HG03175 (cell line): ENCODE measurements at regions not wholly inside any gene's neighbourhood (a gene's known extent, or its start where the extent isn't known, plus 50 kb on each side); places are given as distances from the start of the nearest gene placed in this dataset.
"Not testable (repeated sequence)": the region's sequence is repeated elsewhere in the genome, so short reads cannot be mapped to it uniquely, and the experiment has no call there.

Source experiments
- ATAC-seq: cut with Tn5 transposase; IDR thresholded peaks from one replicate; pipeline ENCODE4 v1.9.1; 2021; ENCODE audit warnings: mild to moderate bottlenecking, moderate library complexity; ENCODE audit not compliant: unreplicated experiment

GRCh38 chr13:73327579-73327978, 268.8 kb downstream of the KLF5 start:
- no peak for ATAC-seq

- peak; percentile 85 for ATAC-seq
Measured at GRCh38 chr13:73325723-73326558, 267.1 kb downstream of the KLF5 start.

- no peak for ATAC-seq
Measured at GRCh38 chr13:73324842-73325722, 266.3 kb downstream of the KLF5 start.

GRCh38 chr13:73323615-73324014, 264.8 kb downstream of the KLF5 start:
- ATAC-seq = no peak

GRCh38 chr13:73321043-73321442, 262.2 kb downstream of the KLF5 start:
- ATAC-seq = no peak

GRCh38 chr13:73317140-73317539, 258.3 kb downstream of the KLF5 start:
- ATAC-seq = no peak

- no peak for ATAC-seq
Measured at GRCh38 chr13:73310366-73310765, 251.6 kb downstream of the KLF5 start.

GRCh38 chr13:73307481-73307880, 248.7 kb downstream of the KLF5 start:
- ATAC-seq = no peak

- no peak for ATAC-seq
Measured at GRCh38 chr13:73306688-73307087, 247.9 kb downstream of the KLF5 start.

- ATAC-seq = no peak
Measured at GRCh38 chr13:73304442-73304841, 245.6 kb downstream of the KLF5 start.

- ATAC-seq = no peak
Measured at GRCh38 chr13:73303851-73304250, 245.0 kb downstream of the KLF5 start.

- ATAC-seq = not testable (repeated sequence)
Measured at GRCh38 chr13:73301622-73302021, 242.8 kb downstream of the KLF5 start.

GRCh38 chr13:73300718-73301425, 242.1 kb downstream of the KLF5 start:
- ATAC-seq = no peak

- no peak for ATAC-seq
Measured at GRCh38 chr13:73299787-73300186, 241.0 kb downstream of the KLF5 start.

- ATAC-seq = no peak
Measured at GRCh38 chr13:73293913-73294523, 235.2 kb downstream of the KLF5 start.

GRCh38 chr13:73292127-73292526, 233.3 kb downstream of the KLF5 start:
- ATAC-seq = no peak

GRCh38 chr13:73290844-73291243, 232.0 kb downstream of the KLF5 start:
- ATAC-seq = no peak

GRCh38 chr13:73288596-73288995, 229.8 kb downstream of the KLF5 start:
- no peak for ATAC-seq

- ATAC-seq = no peak
Measured at GRCh38 chr13:73287831-73288230, 229.0 kb downstream of the KLF5 start.

- ATAC-seq = no peak
Measured at GRCh38 chr13:73286942-73287620, 228.3 kb downstream of the KLF5 start.
